HCT116 (cell line): ENCODE measurements at regions not wholly inside any gene's neighbourhood (a gene's known extent, or its start where the extent isn't known, plus 50 kb on each side); places are given as distances from the start of the nearest gene placed in this dataset.

Experiments used
- ATAC-seq: fragments of 200-7000 bp; cut with Tn5 transposase; 2 replicates; pipeline ENCODE4 v1.9.1; 2020; ENCODE audit warnings: mild to moderate bottlenecking, moderate library complexity
- BruUV-seq: library from RNA; stranded (reverse); fragments of 400-500 nt; replicated peaks from 2 replicates; lab custom pipeline; 2021; lab: Mats Ljungman, UMichigan
- CTCF ChIA-PET: fragments of 300-600 bp; sonication (Branson Sonifier 250); formaldehyde crosslinking; loops from one replicate; lab custom pipeline; 2021; ENCODE audit warnings: antibody characterized with exemption; lab: Charles Lee
- POLR2A ChIA-PET: fragments of 300-600, 350-600 bp; sonication (Branson Sonifier 250); formaldehyde crosslinking; loops from one replicate; lab custom pipeline; 2021; ENCODE audit warnings: antibody characterized with exemption; lab: Charles Lee
- RAD21 ChIA-PET, 2 experiments: fragments of 300-600 bp; sonication (Branson Sonifier 250); formaldehyde crosslinking; loops; one replicate each; lab custom pipeline; 2023; ENCODE audit warnings: low total read pairs in 2 of 2; ENCODE audit not compliant: uncharacterized antibody in 2 of 2, unreplicated experiment in 2 of 2, low non-redundant PET in 1 of 2; lab: Charles Lee
- DNase-seq: peaks from one replicate; pipeline ENCODE4 v3.0.0-alpha.2; 2010; ENCODE audit warnings: low read depth, low spot score
- H2AFZ ChIP-seq: fragments of 200-600 bp; shearing (Covaris generic), sonication (generic); 2 replicates; pipeline ENCODE4 v1.6.1; 2017; ENCODE audit warnings: low read depth, mixed run types, mixed read lengths, antibody characterized with exemption, low read length; ENCODE audit not compliant: poor library complexity, severe bottlenecking
- H3K27ac ChIP-seq: 2 replicates; pipeline ENCODE4 v1.5.1; 2012; ENCODE audit warnings: low read depth, low read length
- H3K27me3 ChIP-seq: fragments of 200-600 bp; sonication (generic); 2 replicates; pipeline ENCODE4 v1.6.1; 2016; ENCODE audit warnings: mixed run types, low read length, mixed read lengths; ENCODE audit not compliant: insufficient read depth
- H3K36me3 ChIP-seq, 2 experiments: fragments of 200-500 bp in 1 of 2; fragments of 200-600 bp in 1 of 2; sonication (Bioruptor generic) in 1 of 2; sonication (generic) in 1 of 2; 2 replicates each; pipeline versions ENCODE4 v1.5.1 to v1.6.1; 2014 to 2016; ENCODE audit warnings: low read length in 2 of 2, inconsistent platforms in 1 of 2, mixed read lengths in 1 of 2, mixed run types in 1 of 2; ENCODE audit not compliant: insufficient read depth in 2 of 2, control insufficient read depth in 1 of 2
- H3K4me1 ChIP-seq, 2 experiments: fragments of 200-600 bp in 1 of 2; sonication (generic) in 1 of 2; 2 replicates each; pipeline versions ENCODE4 v1.5.1 to v1.6.1; 2012 to 2017; ENCODE audit warnings: low read length in 2 of 2, inconsistent platforms in 1 of 2, mild to moderate bottlenecking in 1 of 2, mixed read lengths in 1 of 2, mixed run types in 1 of 2, moderate library complexity in 1 of 2; ENCODE audit not compliant: insufficient read depth in 2 of 2, control insufficient read depth in 1 of 2
- H3K4me2 ChIP-seq: fragments of 200-600 bp; sonication (generic); 2 replicates; pipeline ENCODE4 v1.6.1; 2017; ENCODE audit warnings: mixed run types, low read length, mixed read lengths
- H3K4me3 ChIP-seq, 2 experiments: fragments of 200-600 bp in 1 of 2; sonication (generic) in 1 of 2; replicated peaks in 1 of 2; 2 replicates each; pipeline ENCODE4 v1.5.1; 2011 to 2016; ENCODE audit warnings: low read length in 2 of 2, control low read depth in 1 of 2, low read depth in 1 of 2, mild to moderate bottlenecking in 1 of 2, mixed read lengths in 1 of 2, mixed run types in 1 of 2
- H3K79me2 ChIP-seq: fragments of 200-600 bp; sonication (generic); 2 replicates; pipeline ENCODE4 v1.6.1; 2017; ENCODE audit warnings: mild to moderate bottlenecking, mixed run types, low read length, moderate library complexity, mixed read lengths; ENCODE audit not compliant: insufficient read depth
- H3K9ac ChIP-seq: fragments of 200-600 bp; sonication (generic); 2 replicates; pipeline ENCODE4 v1.6.1; 2016; ENCODE audit warnings: low read length, mixed read lengths
- H3K9me2 ChIP-seq: fragments of 200-600 bp; sonication (generic), shearing (Covaris generic); 2 replicates; pipeline ENCODE4 v1.6.1; 2017; ENCODE audit warnings: mixed run types, mild to moderate bottlenecking, moderate library complexity; ENCODE audit not compliant: insufficient read depth
- H3K9me3 ChIP-seq, 2 experiments: fragments of 200-500 bp in 1 of 2; fragments of 200-600 bp in 1 of 2; sonication (Bioruptor generic) in 1 of 2; sonication (generic) in 1 of 2; 2 replicates each; pipeline ENCODE4 v1.6.1; 2014 to 2017; ENCODE audit warnings: low read length in 2 of 2, mixed read lengths in 2 of 2, inconsistent platforms in 1 of 2, low read depth in 1 of 2, mild to moderate bottlenecking in 1 of 2, mixed run types in 1 of 2, moderate library complexity in 1 of 2; ENCODE audit not compliant: control insufficient read depth in 1 of 2, insufficient read depth in 1 of 2
- H4K20me1 ChIP-seq: fragments of 200-600 bp; sonication (generic), shearing (Covaris generic); 2 replicates; pipeline ENCODE4 v1.6.1; 2017; ENCODE audit warnings: mixed run types, mild to moderate bottlenecking, moderate library complexity; ENCODE audit not compliant: insufficient read depth
- EZH2 ChIP-seq: fragments of 200-600 bp; sonication (generic); IDR thresholded peaks from 2 replicates; pipeline ENCODE4 v1.6.1; 2017; ENCODE audit warnings: antibody characterized with exemption, mixed run types
- POLR2A ChIP-seq: IDR thresholded peaks from 2 replicates; pipeline ENCODE4 v1.7.0; 2011; ENCODE audit warnings: borderline replicate concordance; ENCODE audit not compliant: insufficient read depth, insufficient read length; ENCODE audit errors: extremely low read depth
- SRF ChIP-seq: IDR thresholded peaks from 2 replicates; pipeline ENCODE4 v1.6.1; 2012; ENCODE audit warnings: low read depth
- intact Hi-C: fragments of 100-400 bp; cut with micrococcal nuclease; formaldehyde crosslinking; loops from 2 replicates; pipeline ENCODE4 v1.10.0; 2022
- TF ChIP-seq, protein P1 (sequence below): IDR thresholded peaks from 2 replicates; pipeline ENCODE4 v1.6.1; 2012; ENCODE audit warnings: low read depth

- intact Hi-C loops, result no loop called here
- POLR2A ChIA-PET, result no interaction called here
- BruUV-seq, result no TSS peak
Measured at GRCh38 chr7:68862261-68862660, 736.0 kb upstream of the AUTS2 start.

GRCh38 chr7:68862736-68863135, 735.5 kb upstream of the AUTS2 start:
- H3K4me3 ChIP-seq, result no peak overlapping the region
- intact Hi-C loops, result no loop called here
- H3K4me1 ChIP-seq, result no peaks in the 10 kb centered on the region
- no peak for ATAC-seq
- ChIA-PET CTCF (no interaction called here), POLR2A (no interaction called here), RAD21 (no interaction called here)
- H3K9ac ChIP-seq, result no peak overlapping the region
- no peak overlapping the region for H2AFZ ChIP-seq
- no TSS peak for BruUV-seq
- H3K9me3 ChIP-seq, result peaks cover under 1 to 7% of the 10 kb centered on the region in 2 experiments; a peak in 2 of 4 replicates
- H3K9me2 ChIP-seq, result no peaks in the 10 kb centered on the region
- H3K4me2 ChIP-seq, result no peak overlapping the region
- no peak for DNase-seq
- TF ChIP-seq, protein P1, sequence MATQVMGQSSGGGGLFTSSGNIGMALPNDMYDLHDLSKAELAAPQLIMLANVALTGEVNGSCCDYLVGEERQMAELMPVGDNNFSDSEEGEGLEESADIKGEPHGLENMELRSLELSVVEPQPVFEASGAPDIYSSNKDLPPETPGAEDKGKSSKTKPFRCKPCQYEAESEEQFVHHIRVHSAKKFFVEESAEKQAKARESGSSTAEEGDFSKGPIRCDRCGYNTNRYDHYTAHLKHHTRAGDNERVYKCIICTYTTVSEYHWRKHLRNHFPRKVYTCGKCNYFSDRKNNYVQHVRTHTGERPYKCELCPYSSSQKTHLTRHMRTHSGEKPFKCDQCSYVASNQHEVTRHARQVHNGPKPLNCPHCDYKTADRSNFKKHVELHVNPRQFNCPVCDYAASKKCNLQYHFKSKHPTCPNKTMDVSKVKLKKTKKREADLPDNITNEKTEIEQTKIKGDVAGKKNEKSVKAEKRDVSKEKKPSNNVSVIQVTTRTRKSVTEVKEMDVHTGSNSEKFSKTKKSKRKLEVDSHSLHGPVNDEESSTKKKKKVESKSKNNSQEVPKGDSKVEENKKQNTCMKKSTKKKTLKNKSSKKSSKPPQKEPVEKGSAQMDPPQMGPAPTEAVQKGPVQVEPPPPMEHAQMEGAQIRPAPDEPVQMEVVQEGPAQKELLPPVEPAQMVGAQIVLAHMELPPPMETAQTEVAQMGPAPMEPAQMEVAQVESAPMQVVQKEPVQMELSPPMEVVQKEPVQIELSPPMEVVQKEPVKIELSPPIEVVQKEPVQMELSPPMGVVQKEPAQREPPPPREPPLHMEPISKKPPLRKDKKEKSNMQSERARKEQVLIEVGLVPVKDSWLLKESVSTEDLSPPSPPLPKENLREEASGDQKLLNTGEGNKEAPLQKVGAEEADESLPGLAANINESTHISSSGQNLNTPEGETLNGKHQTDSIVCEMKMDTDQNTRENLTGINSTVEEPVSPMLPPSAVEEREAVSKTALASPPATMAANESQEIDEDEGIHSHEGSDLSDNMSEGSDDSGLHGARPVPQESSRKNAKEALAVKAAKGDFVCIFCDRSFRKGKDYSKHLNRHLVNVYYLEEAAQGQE, result no peak
- TF ChIP-seq, all 23 proteins: peak for 0
- Histone ChIP-seq H3K79me2 (no peaks in the 10 kb centered on the region), H3K27me3 (no peaks in the 10 kb centered on the region), H4K20me1 (no peaks in the 10 kb centered on the region), H3K36me3 (no peaks in the 10 kb centered on the region), H3K27ac (no peak overlapping the region)

More at GRCh38 chr7:68862261-68862660, 736.0 kb upstream of the AUTS2 start:
- Histone ChIP-seq H3K27me3 (no peaks in the 10 kb centered on the region), H3K4me2 (no peak overlapping the region), H4K20me1 (no peaks in the 10 kb centered on the region), H3K36me3 (no peaks in the 10 kb centered on the region), H3K4me3 (no peak overlapping the region), H3K9me2 (no peaks in the 10 kb centered on the region), H3K9me3 (peaks cover 5 to 7% of the 10 kb centered on the region in 2 experiments; a peak in 2 of 4 replicates), H3K4me1 (no peaks in the 10 kb centered on the region), H3K27ac (no peak overlapping the region), H3K79me2 (no peaks in the 10 kb centered on the region), H2AFZ (no peak overlapping the region), H3K9ac (no peak overlapping the region)
- no peak for TF ChIP-seq SRF
- TF ChIP-seq EZH2, result no peak
- TF ChIP-seq POLR2A, result no peak
- ATAC-seq (no peak), DNase-seq (no peak)
- ChIA-PET RAD21 (no interaction called here), CTCF (no interaction called here)
